ENCODE measurements at regions not wholly inside any gene's neighbourhood (a gene's known extent, or its start where the extent isn't known, plus 50 kb on each side); places are given as distances from the start of the nearest gene placed in this dataset.

- no peak overlapping the region for H3K9ac ChIP-seq (ENCODE audit: low read depth, low read length)
- no peaks in the 10 kb centered on the region for H3K9me1 ChIP-seq (ENCODE audit: insufficient read depth, low read length)
- BruUV-seq (replicated peaks), result no TSS peak
- H3K14ac ChIP-seq (replicated peaks; ENCODE audit: low read depth, low read length), result no peak overlapping the region
- H2AFZ ChIP-seq (replicated peaks; ENCODE audit: low read length, poor library complexity), result no peak overlapping the region
- POLR2A ChIA-PET (ENCODE audit: unreplicated experiment), result no interaction called here
- H3K4me2 ChIP-seq (ENCODE audit: low read depth, low read length), result no peak overlapping the region
- dilution Hi-C loops (cut with HindIII; ENCODE audit: low sequenced_read_pairs, unreplicated experiment) (no loop called here), intact Hi-C loops (cut with micrococcal nuclease) (no loop called here), in situ Hi-C loops (cut with MboI; ENCODE audit: low sequenced_read_pairs) (no loop called here)
- no peaks in the 10 kb centered on the region for H3K27me3 ChIP-seq (ENCODE audit: control insufficient read depth, insufficient read depth, low read length)
- TF ChIP-seq NFE2L2 (IDR thresholded peaks at IDR 0.05; ENCODE audit: low read depth, low read length), result peak; percentile 84
- no peak for TF ChIP-seq RFX5 (IDR thresholded peaks at IDR 0.05; ENCODE audit: low read depth, low read length)
- H3K27ac ChIP-seq (ENCODE audit: insufficient read depth, low read length), result no peak overlapping the region
- H2BK5ac ChIP-seq (ENCODE audit: low read depth, low read length, poor library complexity, severe bottlenecking), result no peak overlapping the region
- H4K8ac ChIP-seq (ENCODE audit: low read depth in 2 of 2, low read length in 2 of 2), result no peak overlapping the region
- no peak overlapping the region for H2BK15ac ChIP-seq (ENCODE audit: low read depth, low read length)
- no peak for ATAC-seq (ENCODE audit: low read depth)
- 0 out of 2 replicates have a peak, but pooled peaks cover 2% of the 10 kb centered on the region for H3K9me3 ChIP-seq (ENCODE audit: control insufficient read depth, insufficient read depth, low read length)
- no peaks in the 10 kb centered on the region for H3K36me3 ChIP-seq (ENCODE audit: control insufficient read depth, insufficient read depth, low read length)
- no peaks in the 10 kb centered on the region for H4K20me1 ChIP-seq (ENCODE audit: insufficient read depth, low read length)
- H3K56ac ChIP-seq (ENCODE audit: extremely low read depth, insufficient read depth, low read length), result no peak overlapping the region
- no peak overlapping the region for H2AK9ac ChIP-seq (replicated peaks; ENCODE audit: low read depth, low read length, poor library complexity)
- H2BK20ac ChIP-seq (ENCODE audit: low read depth, low read length), result no peak overlapping the region
- H3K4me1 ChIP-seq (ENCODE audit: control insufficient read depth, insufficient read depth, low read length), result no peaks in the 10 kb centered on the region
- H2BK120ac ChIP-seq (ENCODE audit: low read depth, low read length), result no peak overlapping the region
- CTCF ChIA-PET, result no interaction called here
- no peaks in the 10 kb centered on the region for H3K79me1 ChIP-seq (ENCODE audit: low read depth in 1 of 2, low read length in 2 of 2)
- no peak overlapping the region for H4K91ac ChIP-seq (ENCODE audit: insufficient read depth, low read depth, low read length)
- H3K4ac ChIP-seq (ENCODE audit: low read depth, low read length), result no peak overlapping the region
- no peak overlapping the region for H4K5ac ChIP-seq (ENCODE audit: low read depth, low read length)
- no peak overlapping the region for H2AK5ac ChIP-seq (ENCODE audit: low read depth, low read length)
- no peak overlapping the region for H3K23ac ChIP-seq (ENCODE audit: low read depth, low read length)
- WGBS, 2 experiments (ENCODE audit: extremely low coverage in 2 of 2, insufficient read length in 1 of 2), result no CpG with 5 or more reads among the region's 2 CpGs
- no peak overlapping the region for H3K18ac ChIP-seq (ENCODE audit: low read depth, low read length)
- no peak overlapping the region for H3K4me3 ChIP-seq (ENCODE audit: insufficient read depth, low read depth, low read length)
- DNase-seq, result no peak
These were observed 222.0 kb upstream of the ADAMTS3 start for GRCh38 chr4:72791054-72791453.

All from IMR-90 (cell line).